K562 (cell line): ENCODE measurements at regions not wholly inside any gene's neighbourhood (a gene's known extent, or its start where the extent isn't known, plus 50 kb on each side); places are given as distances from the start of the nearest gene placed in this dataset.
"Not testable (repeated sequence)": the region's sequence is repeated elsewhere in the genome, so short reads cannot be mapped to it uniquely, and the experiment has no call there.

Experiments
- TEAD2 ChIP-seq: fragments of 450-650 bp; IDR thresholded peaks from 2 replicates; pipeline ENCODE4 v1.6.1; 2016; ENCODE audit warnings: missing genetic modification characterization, control low read depth, missing compliant biosample characterization
- ZNF140 ChIP-seq: fragments of 250-450 bp; sonication (Bioruptor Pico); IDR thresholded peaks from 2 replicates; pipeline ENCODE4 v1.8.0; 2021; ENCODE audit warnings: moderate library complexity, mild to moderate bottlenecking, inconsistent platforms

DNA sequence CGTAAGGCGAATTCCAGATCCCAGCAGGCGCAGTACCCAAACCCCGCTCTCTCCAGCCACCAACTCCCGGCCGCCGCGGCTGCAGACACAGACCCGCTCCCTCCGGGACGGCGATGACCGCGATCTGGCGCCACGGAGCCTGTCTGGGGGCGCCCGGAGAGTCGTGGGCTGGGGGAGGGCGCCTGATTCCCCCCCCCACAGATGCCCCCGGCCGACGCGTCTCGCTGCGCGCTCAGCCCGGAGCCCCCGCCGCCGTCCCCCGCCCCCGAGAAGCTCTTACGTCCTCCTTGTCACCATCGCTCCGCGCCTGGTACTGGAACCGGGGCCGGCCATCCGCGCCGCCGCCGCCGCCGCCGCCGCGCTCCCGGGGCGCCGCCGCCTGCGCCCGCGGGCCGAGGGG is 173.6 kb downstream of the ATP6V0E2 start:
- TF ChIP-seq TEAD2 (tag); ZNF140: not testable (repeated sequence)
